Osteocyte (in vitro differentiated cells): ENCODE measurements at regions not wholly inside any gene's neighbourhood (a gene's known extent, or its start where the extent isn't known, plus 50 kb on each side); places are given as distances from the start of the nearest gene placed in this dataset.
"Not testable (repeated sequence)": the region's sequence is repeated elsewhere in the genome, so short reads cannot be mapped to it uniquely, and the experiment has no call there.

Source experiments
- DNase-seq: peaks from one replicate; pipeline ENCODE4 v3.0.0; 2021; ENCODE audit warnings: mixed read lengths; ENCODE audit not compliant: unreplicated experiment; ENCODE audit errors: extremely low spot score
- H3K27ac Mint-ChIP-seq: one replicate; pipeline ENCODE4 v1.8.0; 2021; ENCODE audit warnings: mild to moderate bottlenecking, mixed read lengths; ENCODE audit not compliant: unreplicated experiment
- H3K27me3 Mint-ChIP-seq: one replicate; pipeline ENCODE4 v1.8.0; 2021; ENCODE audit warnings: mixed read lengths; ENCODE audit not compliant: unreplicated experiment
- H3K36me3 Mint-ChIP-seq: one replicate; pipeline ENCODE4 v1.8.0; 2021; ENCODE audit warnings: mixed read lengths; ENCODE audit not compliant: unreplicated experiment
- H3K4me1 Mint-ChIP-seq: one replicate; pipeline ENCODE4 v1.8.0; 2021; ENCODE audit warnings: mixed read lengths; ENCODE audit not compliant: unreplicated experiment
- H3K4me3 Mint-ChIP-seq: one replicate; pipeline ENCODE4 v1.8.0; 2021; ENCODE audit warnings: mild to moderate bottlenecking, moderate library complexity, mixed read lengths; ENCODE audit not compliant: unreplicated experiment
- H3K9me3 Mint-ChIP-seq: one replicate; pipeline ENCODE4 v1.8.0; 2021; ENCODE audit warnings: mixed read lengths; ENCODE audit not compliant: unreplicated experiment
- CTCF ChIP-seq: fragments of 200-600 bp; sonication (generic); IDR thresholded peaks from 2 replicates; pipeline ENCODE4 v1.5.0; 2021; ENCODE audit warnings: antibody characterized with exemption, mild to moderate bottlenecking, moderate library complexity

GRCh38 chr9:65426231-65426630, 141.2 kb upstream of the FOXD4L5 start:
- Mint-ChIP-seq H3K4me3 (no peak overlapping the region), H3K4me1 (no peaks in the 10 kb centered on the region), H3K27ac (no peak overlapping the region), H3K36me3 (peaks cover 3% of the 10 kb centered on the region), H3K27me3 (no peaks in the 10 kb centered on the region), H3K9me3 (peaks cover 15% of the 10 kb centered on the region)
- no peak for TF ChIP-seq CTCF
- no peak for DNase-seq

DNA sequence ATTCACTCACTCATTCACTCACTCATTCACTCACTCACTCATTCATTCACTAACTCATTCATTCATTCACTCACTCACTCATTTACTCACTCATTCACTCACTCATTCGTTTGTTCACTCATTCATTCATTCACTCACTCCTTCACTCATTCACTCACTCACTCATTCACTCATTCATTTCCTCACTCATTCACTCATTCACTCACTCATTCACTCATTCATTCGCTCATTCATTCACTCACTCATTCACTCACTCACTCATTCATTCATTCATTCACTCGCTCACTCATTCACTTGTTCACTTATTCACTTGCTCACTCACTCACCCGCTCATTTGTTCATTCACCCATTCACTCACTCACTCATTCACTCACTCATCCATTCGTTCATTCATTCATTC, 140.2 kb upstream of the FOXD4L5 start:
- H3K9me3 Mint-ChIP-seq = peaks cover 15% of the 10 kb centered on the region

DNA sequence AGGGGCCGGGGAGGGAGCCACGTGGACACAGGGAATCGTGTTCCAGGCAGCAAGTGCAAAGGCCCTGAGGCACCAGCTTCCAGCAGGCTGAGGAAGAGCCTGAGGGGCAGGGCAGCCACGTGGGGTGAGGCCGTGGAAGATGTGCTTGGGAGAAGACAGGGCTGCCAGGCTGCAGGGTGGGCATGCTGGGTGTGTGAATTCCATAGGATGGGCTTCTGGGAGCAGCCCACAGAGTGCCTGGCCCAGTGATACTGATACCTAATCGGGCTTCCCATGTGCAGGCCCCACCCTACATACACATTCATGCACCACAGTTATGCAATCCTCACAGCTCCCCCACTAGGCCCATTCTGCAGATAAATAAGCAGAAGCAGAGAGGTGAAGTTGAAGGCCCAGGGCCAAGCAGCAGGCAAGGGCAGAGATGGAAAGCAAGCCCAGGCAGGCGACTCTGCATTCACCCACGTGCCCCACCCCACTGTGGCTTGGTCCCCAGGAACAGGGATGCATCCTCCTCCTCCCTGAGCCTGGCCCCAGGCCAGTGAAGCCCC, 139.5 kb upstream of the FOXD4L5 start:
- not testable (repeated sequence) for H3K27ac Mint-ChIP-seq, H3K4me1 Mint-ChIP-seq, H3K27me3 Mint-ChIP-seq, DNase-seq, H3K4me3 Mint-ChIP-seq, H3K36me3 Mint-ChIP-seq
- H3K9me3 Mint-ChIP-seq = peaks cover 16% of the 10 kb centered on the region

More for the DNA sequence above, 140.2 kb upstream of the FOXD4L5 start:
- H3K36me3 Mint-ChIP-seq, DNase-seq, H3K27ac Mint-ChIP-seq, H3K27me3 Mint-ChIP-seq, H3K4me3 Mint-ChIP-seq, H3K4me1 Mint-ChIP-seq: not testable (repeated sequence)

DNA sequence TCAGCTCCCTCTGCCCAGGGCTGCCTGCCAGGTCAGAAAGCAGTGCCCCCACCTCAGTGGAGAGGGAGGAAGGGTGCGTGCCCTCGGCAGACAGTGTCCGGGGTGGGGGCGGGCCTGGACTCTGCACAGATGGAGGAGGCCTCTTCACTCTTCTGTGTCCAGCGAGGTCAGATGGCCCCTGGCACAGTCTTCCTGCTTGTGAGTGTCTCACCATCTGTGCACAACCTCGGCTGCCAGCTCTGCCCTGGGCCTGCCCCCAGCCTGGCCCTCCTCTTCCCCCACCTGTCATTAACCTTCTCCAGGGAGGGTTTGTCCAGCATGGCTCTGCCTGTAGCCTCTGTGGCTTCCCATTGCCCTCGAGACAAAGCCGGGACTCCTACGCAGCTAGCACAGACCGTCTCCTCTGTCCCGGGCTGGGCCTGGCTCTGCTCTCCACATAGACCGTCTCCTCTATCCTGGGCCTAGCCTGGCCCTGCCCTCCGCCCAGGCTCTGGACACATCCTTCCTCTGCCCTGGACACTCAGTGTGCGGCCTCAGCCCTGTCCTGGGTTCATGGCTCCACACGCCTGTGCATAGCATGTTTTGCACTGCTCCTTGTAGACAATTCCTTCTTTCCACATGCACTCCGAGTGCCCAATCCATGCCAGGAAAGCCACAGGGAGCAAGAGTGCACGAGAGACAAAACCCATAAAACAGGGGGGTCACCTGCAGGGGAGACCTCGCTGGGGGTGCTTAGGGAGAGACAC, 138.9 kb upstream of the FOXD4L5 start:
- H3K36me3 Mint-ChIP-seq, H3K4me1 Mint-ChIP-seq, H3K4me3 Mint-ChIP-seq, H3K27me3 Mint-ChIP-seq, DNase-seq, H3K27ac Mint-ChIP-seq: not testable (repeated sequence)
- H3K9me3 Mint-ChIP-seq = peaks cover 21% of the 10 kb centered on the region

DNA sequence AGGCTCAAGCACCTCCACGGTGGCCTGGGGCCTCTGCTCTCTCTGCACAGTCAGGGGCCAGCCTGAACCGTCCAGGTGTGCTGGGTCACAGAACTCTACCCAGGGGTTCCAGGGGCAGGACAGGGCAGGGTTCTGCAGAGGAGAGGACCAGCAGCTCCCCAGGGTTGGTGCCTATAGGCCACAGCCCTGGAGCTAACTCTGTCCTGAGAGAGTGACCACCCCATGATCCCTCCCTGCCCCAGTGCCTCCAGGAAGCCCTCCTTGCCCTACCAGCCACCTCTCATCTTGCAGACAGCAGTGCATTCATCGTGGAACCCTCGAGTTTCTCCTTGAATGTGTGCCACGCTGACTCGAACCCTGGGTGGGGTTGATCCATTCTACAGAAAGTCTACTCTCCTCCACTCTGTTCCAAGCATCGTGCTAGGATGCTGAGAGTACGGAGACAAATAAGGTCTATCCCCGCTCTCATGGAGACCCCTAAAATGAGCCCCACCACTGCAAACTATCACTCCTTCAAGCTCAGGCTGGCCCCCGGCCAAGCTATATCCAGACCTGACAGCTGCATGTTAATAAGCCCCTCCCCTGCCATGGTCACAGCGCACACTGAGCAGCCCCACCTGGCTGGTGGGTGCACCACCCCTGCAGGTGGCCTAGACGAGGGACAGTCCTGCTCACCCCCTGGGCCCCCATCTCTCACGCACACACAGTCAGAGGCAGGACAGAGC, 138.1 kb upstream of the FOXD4L5 start:
- not testable (repeated sequence) for H3K4me3 Mint-ChIP-seq, H3K4me1 Mint-ChIP-seq, H3K27me3 Mint-ChIP-seq, DNase-seq, H3K27ac Mint-ChIP-seq, H3K36me3 Mint-ChIP-seq
- H3K9me3 Mint-ChIP-seq = peaks cover 21% of the 10 kb centered on the region

- H3K36me3 Mint-ChIP-seq = not testable (repeated sequence)
- H3K9me3 Mint-ChIP-seq = peaks cover 24% of the 10 kb centered on the region
Observed at GRCh38 chr9:65421486-65421885, 136.5 kb upstream of the FOXD4L5 start.

DNA sequence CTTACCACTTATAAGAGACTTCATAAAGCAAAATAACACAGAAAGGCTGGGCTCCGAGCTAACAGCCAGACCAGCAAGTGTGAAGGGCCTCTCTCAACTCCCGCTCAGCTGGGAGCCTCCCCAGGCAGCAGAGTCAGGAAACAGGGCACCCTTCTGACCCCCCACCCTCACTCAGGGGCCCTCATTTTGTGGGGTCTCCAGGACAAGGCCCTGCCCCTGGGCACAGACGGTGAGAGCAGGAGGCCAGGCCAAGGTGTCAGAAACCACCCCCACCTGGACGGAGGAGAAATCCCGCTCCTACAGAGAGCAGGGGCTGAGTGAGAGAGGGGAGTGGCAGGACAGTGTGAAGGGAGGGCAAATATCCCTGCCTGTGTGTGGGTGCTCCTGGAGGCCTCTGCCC, 135.8 kb upstream of the FOXD4L5 start:
- DNase-seq = no peak
- Mint-ChIP-seq H3K27ac (no peak overlapping the region), H3K4me3 (no peak overlapping the region), H3K4me1 (no peaks in the 10 kb centered on the region), H3K9me3 (peaks cover 21% of the 10 kb centered on the region), H3K36me3 (peaks cover 3% of the 10 kb centered on the region), H3K27me3 (no peaks in the 10 kb centered on the region)
- no peak for TF ChIP-seq CTCF

More at GRCh38 chr9:65421486-65421885, 136.5 kb upstream of the FOXD4L5 start:
- not testable (repeated sequence) for H3K4me1 Mint-ChIP-seq, DNase-seq, H3K27me3 Mint-ChIP-seq, H3K27ac Mint-ChIP-seq, H3K4me3 Mint-ChIP-seq

GRCh38 chr9:65418966-65419365, 134.0 kb upstream of the FOXD4L5 start:
- H3K4me3 Mint-ChIP-seq, DNase-seq, H3K36me3 Mint-ChIP-seq, H3K4me1 Mint-ChIP-seq, H3K27me3 Mint-ChIP-seq, H3K27ac Mint-ChIP-seq: not testable (repeated sequence)
- H3K9me3 Mint-ChIP-seq = peaks cover 30% of the 10 kb centered on the region

DNA sequence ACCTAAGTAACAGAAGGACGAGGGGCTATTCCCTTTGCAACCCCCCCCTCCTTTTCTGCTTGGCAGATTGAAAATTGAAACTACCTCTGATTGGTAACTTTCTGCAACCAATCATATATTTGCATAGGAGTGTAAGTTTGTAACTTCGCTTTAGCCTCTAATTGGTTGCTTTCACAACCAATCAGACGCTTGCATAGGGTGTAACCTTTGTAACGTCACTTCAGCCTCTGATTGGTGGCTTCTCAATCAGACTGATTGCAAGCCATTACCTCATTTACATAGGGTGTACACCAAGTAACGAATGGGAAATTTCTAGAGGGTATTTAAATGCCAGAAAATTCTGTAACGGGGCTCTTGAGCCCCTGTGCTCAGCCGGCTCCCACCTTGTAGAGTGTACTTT, 131.9 kb upstream of the FOXD4L5 start:
- H3K9me3 Mint-ChIP-seq = peaks cover 25% of the 10 kb centered on the region
- DNase-seq, H3K4me3 Mint-ChIP-seq, H3K27ac Mint-ChIP-seq, H3K27me3 Mint-ChIP-seq, H3K36me3 Mint-ChIP-seq, H3K4me1 Mint-ChIP-seq: not testable (repeated sequence)

DNA sequence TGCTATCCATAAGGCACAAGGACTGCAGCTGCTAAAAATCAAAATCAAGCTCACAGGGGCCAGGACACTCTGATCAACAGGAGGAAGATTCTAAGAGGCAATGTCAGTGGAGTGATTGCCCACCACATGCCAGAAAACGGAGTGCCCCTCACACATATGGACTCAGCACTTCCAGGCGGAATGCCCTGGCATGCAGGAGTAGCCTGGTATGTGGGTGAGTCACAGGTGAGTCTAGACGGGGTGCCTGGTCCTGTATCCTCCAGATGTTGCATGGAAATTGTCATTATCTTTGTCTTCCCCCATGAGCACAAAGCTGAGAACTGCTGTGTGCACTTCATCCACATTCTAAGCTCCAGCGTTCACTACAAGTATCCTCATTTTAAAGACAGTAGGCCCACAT, 129.2 kb upstream of the FOXD4L5 start:
- not testable (repeated sequence) for H3K27ac Mint-ChIP-seq, DNase-seq, H3K4me3 Mint-ChIP-seq, H3K36me3 Mint-ChIP-seq, H3K27me3 Mint-ChIP-seq, H3K4me1 Mint-ChIP-seq
- H3K9me3 Mint-ChIP-seq = peaks cover 35% of the 10 kb centered on the region
